Stimulated activated naive CD8-positive, alpha-beta T cell treated with anti-CD3 and anti-CD28 coated beads, Interleukin-15, Interleukin-2, amounts not matched to agents 100 ng/mL and 50 ng/mL, for 24 hours (primary cell): ENCODE measurements at regions not wholly inside any gene's neighbourhood (a gene's known extent, or its start where the extent isn't known, plus 50 kb on each side); places are given as distances from the start of the nearest gene placed in this dataset.
A peak's percentile ranks its signal among the peaks of the same experiment; 100 is the strongest.

ENCODE experiments used
- H3K27ac Mint-ChIP-seq: one replicate; pipeline ENCODE4 v1.8.0; 2021; ENCODE audit warnings: mild to moderate bottlenecking, mixed read lengths
- H3K27me3 Mint-ChIP-seq: one replicate; pipeline ENCODE4 v1.8.0; 2021; ENCODE audit warnings: mixed read lengths
- H3K36me3 Mint-ChIP-seq: one replicate; pipeline ENCODE4 v1.8.0; 2021; ENCODE audit warnings: low read depth, mixed read lengths
- H3K4me1 Mint-ChIP-seq: one replicate; pipeline ENCODE4 v1.8.0; 2021; ENCODE audit warnings: low read depth, mixed read lengths
- H3K4me3 Mint-ChIP-seq: one replicate; pipeline ENCODE4 v1.8.0; 2021; ENCODE audit warnings: mild to moderate bottlenecking, mixed read lengths
- H3K9me3 Mint-ChIP-seq: one replicate; pipeline ENCODE4 v1.8.0; 2021; ENCODE audit warnings: mixed read lengths

DNA sequence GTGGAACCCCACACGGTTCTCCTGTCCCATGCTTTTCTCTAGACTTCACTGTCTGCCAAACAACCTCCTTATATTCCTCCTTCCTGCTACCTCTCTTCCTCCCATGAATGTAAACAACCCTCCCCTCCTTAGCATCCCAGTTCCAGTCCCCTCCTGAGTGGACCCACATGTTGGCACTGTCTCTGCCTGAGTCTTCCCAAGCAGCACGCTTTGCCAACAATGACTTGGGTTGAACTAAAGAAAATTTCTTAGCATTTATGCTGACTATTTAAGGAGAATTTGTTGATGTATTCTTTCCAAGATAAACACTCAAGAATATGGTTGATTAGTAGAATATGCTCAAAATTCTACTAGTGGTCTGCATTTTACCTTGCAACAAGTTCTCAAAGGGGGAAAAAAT lies 338.0 kb downstream of the TNS1 start:
- Mint-ChIP-seq H3K4me3 (no peak overlapping the region), H3K27ac (no peak overlapping the region), H3K9me3 (no peaks in the 10 kb centered on the region), H3K36me3 (no peaks in the 10 kb centered on the region), H3K27me3 (peaks cover 14% of the 10 kb centered on the region), H3K4me1 (peaks cover 38% of the 10 kb centered on the region)

DNA sequence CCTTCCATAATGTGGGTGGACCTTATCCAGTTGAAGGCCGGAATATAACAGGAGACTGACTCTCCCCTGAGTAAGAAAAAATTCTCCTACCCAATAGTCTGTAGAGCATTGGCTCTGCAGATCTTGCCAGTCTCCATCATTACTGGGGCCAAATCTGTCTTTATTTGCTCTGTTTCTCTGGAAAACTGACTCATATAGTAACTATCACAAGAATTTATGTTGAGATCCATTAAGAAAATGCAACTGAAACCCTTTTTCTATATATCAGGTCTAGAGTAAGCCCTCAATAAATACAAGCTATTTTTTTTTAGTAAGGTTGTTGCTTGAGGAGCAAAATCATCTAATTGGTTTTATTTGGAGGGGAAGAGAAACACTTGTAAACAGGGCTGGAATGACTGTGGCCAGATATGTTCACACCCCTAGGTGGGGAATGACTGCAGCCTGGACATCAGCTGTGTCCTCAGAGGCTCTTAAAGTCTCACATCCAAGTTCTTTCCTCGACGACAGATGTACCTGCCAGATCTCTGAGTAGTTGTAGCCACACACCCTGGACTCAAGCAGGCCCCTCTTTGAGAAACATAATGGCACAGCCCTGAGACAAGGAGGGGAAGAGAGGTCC lies 339.7 kb downstream of the TNS1 start:
- Mint-ChIP-seq H3K27ac (no peak overlapping the region), H3K27me3 (peaks cover 19% of the 10 kb centered on the region), H3K4me3 (no peak overlapping the region), H3K9me3 (no peaks in the 10 kb centered on the region), H3K4me1 (peaks cover 42% of the 10 kb centered on the region), H3K36me3 (no peaks in the 10 kb centered on the region)

DNA sequence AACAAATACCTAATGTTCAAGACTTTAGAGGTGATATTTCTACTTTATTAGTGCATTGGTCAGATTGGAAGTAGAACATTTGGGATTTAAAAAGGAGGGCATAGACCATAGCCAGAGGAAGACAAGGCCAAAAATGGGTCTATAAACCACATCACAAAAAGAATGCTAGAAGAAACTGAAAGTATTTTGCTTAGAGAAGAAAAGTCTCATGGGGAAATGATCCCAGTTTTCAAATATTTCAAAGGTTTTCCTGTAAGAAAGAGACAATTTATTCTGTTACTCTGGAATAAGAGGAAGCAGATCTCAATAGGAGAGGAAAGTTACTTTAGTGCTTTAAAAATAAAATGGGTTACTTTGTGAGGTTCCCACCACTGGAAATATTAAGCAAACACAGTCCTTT lies 341.4 kb downstream of the TNS1 start:
- no peaks in the 10 kb centered on the region for H3K9me3 Mint-ChIP-seq
- H3K4me3 Mint-ChIP-seq, result no peak overlapping the region
- peaks cover 28% of the 10 kb centered on the region for H3K27me3 Mint-ChIP-seq
- no peaks in the 10 kb centered on the region for H3K36me3 Mint-ChIP-seq
- H3K27ac Mint-ChIP-seq, result no peak overlapping the region
- H3K4me1 Mint-ChIP-seq, result peaks cover 38% of the 10 kb centered on the region

DNA sequence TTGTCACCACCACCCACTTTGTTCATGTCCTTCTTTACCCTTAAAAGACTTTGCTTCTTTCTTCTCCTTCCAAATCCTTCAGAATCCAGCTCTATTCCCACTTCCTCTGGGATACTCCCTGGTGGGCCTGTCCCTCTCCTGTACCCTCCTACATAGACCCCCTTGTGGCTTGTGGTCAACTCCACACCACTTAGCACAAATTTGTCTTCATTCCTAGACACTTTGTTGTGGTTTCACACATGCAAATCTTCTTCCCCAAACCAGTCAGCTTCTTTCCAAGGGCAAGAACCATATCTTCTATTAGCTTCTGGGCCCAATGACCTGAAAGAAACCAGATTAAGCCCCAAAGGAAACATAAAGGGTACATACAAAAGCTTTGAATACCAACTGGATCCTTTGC lies 342.4 kb downstream of the TNS1 start:
- H3K9me3 Mint-ChIP-seq, result no peaks in the 10 kb centered on the region
- H3K4me3 Mint-ChIP-seq, result peak overlapping the region; percentile 50
- peaks cover 32% of the 10 kb centered on the region for H3K4me1 Mint-ChIP-seq
- no peaks in the 10 kb centered on the region for H3K36me3 Mint-ChIP-seq
- peak overlapping the region; percentile 74 for H3K27ac Mint-ChIP-seq
- H3K27me3 Mint-ChIP-seq, result peaks cover 32% of the 10 kb centered on the region

DNA sequence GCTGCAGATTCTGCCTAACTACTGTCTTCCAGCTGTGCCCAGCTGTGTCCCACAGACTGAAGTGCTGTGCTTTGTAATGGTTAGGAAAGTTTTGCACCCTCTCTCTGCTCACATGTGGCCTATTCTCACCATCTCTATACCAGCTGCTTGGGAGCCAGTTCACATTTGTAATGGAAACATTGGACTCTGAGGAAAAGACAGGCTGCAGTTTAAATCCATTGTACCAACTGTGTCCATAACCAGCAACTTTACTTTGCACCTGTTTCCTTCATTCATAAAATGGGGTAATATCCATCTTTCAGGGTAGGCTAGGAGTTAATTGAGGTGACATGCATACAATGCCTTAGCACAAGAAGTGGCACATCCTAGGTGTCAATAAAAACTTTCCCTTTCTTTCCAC lies 344.0 kb downstream of the TNS1 start:
- H3K27ac Mint-ChIP-seq, result no peak overlapping the region
- H3K36me3 Mint-ChIP-seq, result no peaks in the 10 kb centered on the region
- H3K4me1 Mint-ChIP-seq, result peaks cover 32% of the 10 kb centered on the region
- H3K9me3 Mint-ChIP-seq, result no peaks in the 10 kb centered on the region
- H3K27me3 Mint-ChIP-seq, result peaks cover 32% of the 10 kb centered on the region
- H3K4me3 Mint-ChIP-seq, result no peak overlapping the region

DNA sequence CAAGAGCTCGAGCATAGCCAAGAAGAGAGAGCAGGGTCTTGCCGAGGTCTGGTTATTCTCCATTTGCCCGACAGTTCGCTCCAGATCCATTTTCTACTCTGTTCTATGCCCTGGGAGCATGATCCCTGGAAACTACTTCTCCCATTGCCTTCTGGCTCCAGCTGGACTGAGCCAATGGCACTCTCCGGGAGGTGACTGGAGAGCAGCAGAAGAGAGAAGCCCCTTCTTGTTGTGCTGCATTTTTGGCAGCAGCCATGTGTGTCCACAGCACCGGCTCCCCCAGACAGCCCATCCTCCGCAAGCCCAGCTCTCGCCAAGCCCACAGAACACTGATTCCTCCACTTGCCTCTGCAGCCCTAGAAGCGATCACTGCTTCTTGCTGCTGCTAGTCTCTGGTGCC lies 345.5 kb downstream of the TNS1 start:
- Mint-ChIP-seq H3K36me3 (no peaks in the 10 kb centered on the region), H3K9me3 (no peaks in the 10 kb centered on the region), H3K27ac (no peak overlapping the region)

DNA sequence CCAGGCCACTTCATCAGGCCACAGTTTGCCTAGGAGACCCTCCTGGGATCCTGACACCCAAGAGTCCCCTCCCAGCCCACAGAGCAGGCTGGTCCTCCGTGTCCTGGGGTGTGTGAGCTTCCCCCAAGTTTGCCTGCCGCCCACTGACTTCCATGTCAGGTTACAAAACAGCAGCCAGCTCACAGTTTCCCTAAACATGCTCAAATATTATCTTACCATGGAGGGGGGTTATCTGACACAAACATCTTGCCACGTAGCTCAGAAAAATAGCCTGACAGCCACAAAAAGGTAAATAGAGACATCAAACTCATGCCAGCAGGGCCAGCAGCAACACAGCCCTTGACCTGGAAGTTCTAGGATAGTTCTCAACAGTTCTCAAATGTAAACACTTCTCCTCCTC lies 346.5 kb downstream of the TNS1 start:
- Mint-ChIP-seq H3K4me1 (peaks cover 23% of the 10 kb centered on the region), H3K36me3 (no peaks in the 10 kb centered on the region)

More for the DNA sequence above, 345.5 kb downstream of the TNS1 start:
- Mint-ChIP-seq H3K27me3 (peaks cover 33% of the 10 kb centered on the region), H3K4me3 (no peak overlapping the region), H3K4me1 (peaks cover 28% of the 10 kb centered on the region)

DNA sequence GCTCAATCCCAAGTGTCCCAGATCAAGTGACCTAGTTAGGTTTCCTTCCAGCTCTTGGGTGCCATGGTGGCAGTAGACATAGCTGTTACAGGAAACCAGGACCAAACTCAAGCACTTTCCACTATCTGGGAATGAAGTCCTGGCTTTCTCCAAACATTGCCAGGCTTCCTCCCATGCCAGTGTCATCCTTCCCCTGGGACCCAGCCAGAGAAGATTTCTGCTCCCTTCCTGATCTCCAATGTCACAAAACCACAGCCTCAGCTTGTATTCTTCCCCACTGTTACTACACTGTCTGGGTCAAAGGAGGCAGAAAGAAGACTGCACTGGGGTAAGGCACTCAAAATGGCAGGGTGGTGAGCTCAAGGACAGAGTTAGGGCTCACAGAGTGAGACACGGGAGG lies 347.1 kb downstream of the TNS1 start:
- Mint-ChIP-seq H3K4me1 (peaks cover 16% of the 10 kb centered on the region), H3K9me3 (no peaks in the 10 kb centered on the region), H3K4me3 (no peak overlapping the region), H3K27ac (no peak overlapping the region), H3K27me3 (peaks cover 35% of the 10 kb centered on the region), H3K36me3 (no peaks in the 10 kb centered on the region)

More for the DNA sequence above, 346.5 kb downstream of the TNS1 start:
- Mint-ChIP-seq H3K27ac (no peak overlapping the region), H3K4me3 (no peak overlapping the region), H3K9me3 (no peaks in the 10 kb centered on the region), H3K27me3 (peaks cover 35% of the 10 kb centered on the region)

DNA sequence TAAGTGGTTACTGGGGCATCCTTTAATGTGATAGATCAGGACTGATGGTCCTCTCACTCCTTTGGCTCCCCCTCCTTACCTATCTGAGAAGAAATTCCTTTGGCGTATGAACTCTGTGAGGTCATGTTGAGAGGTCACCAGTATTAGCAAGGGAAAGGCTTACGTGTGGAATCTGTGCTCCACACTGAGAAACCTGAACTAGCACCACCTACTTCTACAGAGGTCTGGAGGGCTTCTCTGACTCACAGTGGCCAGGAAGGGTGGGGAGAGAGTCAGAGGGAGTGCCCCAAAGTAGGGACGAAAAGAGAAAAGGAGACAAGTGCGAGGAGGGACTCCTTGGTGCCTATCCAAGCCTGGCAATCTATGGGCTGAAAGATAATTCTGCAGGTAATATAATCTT lies 348.6 kb downstream of the TNS1 start:
- H3K36me3 Mint-ChIP-seq, result no peaks in the 10 kb centered on the region
- H3K27me3 Mint-ChIP-seq, result peaks cover 28% of the 10 kb centered on the region
- H3K4me3 Mint-ChIP-seq, result no peak overlapping the region
- H3K27ac Mint-ChIP-seq, result no peak overlapping the region
- peaks cover 5% of the 10 kb centered on the region for H3K4me1 Mint-ChIP-seq
- no peaks in the 10 kb centered on the region for H3K9me3 Mint-ChIP-seq

DNA sequence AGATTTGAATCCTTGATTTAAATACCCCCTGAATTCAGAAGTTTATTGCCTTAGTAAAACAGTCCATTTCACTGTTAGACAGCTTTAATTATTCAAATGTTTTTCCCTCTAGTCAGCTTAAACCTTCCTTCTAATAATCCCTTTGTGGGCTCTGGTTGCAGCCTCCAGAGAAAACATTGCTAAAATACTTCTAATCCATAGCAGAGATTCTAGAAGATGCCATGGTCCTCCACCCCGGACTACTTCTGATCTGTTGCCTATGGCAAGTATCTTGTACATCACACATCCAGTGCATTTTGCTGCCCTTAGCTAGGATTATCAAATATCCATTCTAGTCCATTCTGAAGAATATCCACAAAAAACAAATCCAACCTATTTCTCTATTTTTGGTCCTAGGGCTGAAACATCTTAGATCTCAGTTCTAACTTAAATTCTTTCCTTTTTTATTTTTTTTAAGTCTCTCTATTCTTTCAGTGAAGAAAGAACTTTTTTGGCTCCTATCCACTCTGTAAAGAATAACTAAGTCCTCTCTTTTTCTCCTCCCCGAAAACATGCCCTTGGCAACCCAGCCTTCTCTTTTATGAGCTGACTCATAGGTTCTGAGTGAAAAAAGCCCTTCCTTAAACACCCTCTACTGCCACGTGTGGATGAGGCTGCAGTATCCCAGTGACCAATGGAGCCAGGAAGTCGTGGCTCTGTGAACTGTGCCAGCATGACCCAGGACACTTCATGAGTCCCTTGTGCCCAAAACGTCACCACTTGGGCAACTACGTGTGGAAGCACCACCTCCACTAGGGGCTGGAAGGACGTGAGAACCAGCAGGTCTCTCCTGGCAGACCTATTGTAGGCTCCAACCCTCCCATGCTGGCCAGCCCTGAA lies 349.8 kb downstream of the TNS1 start:
- Mint-ChIP-seq H3K4me3 (no peak overlapping the region), H3K27me3 (peaks cover 25% of the 10 kb centered on the region), H3K27ac (no peak overlapping the region), H3K4me1 (peaks cover 5% of the 10 kb centered on the region), H3K9me3 (no peaks in the 10 kb centered on the region), H3K36me3 (no peaks in the 10 kb centered on the region)

DNA sequence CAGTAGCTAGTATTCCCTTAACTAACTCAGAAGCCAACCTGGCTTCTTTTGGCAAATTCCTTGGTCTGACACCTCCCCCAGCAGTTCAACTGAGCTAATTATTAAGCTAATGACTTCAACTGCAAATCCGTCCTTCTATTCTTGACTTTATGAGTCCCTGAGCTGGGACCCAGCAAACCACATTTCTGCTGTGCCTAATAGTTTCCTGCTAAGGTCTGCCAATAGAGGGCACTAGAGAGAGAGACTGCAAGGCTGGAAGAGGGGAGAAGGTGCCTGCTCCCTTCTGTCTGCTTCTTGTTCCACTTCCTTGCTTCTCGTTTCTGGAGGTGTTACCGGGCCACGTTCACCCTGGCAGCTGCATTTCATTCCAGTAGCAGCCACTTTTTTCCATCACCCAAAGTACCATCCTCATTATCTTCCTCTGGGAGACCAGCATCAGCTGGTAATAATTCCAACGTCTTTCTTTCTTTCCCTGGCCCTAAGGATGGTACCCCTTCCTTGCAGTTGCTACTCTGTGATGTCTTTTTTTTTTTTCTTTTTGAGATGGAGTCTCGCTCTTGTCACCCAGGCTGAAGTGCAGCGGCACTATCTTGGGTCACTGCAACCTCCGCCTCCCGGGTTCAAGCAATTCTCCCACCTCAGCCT lies 352.0 kb downstream of the TNS1 start:
- Mint-ChIP-seq H3K4me3 (no peak overlapping the region), H3K9me3 (no peaks in the 10 kb centered on the region), H3K4me1 (no peaks in the 10 kb centered on the region), H3K27me3 (peaks cover 9% of the 10 kb centered on the region), H3K36me3 (no peaks in the 10 kb centered on the region), H3K27ac (no peak overlapping the region)

DNA sequence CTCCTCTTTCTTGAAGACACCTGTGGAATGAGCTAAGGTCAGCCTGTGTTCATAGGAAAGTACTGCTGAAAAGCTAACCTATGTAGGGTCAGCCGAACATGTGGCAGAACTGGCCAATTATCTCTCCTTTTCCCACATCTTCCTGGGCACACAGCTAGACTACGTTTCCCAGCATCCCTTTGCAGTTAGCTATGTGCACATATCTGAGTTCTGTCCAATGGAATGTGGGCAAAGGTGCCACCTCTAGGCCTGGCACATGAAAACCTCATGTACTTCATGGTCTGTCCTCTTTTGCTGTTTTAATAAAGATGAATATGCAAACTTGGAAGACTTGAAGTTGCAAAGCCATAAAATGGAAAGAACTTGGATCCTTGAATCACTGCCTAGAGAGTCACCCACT lies 352.6 kb downstream of the TNS1 start:
- no peaks in the 10 kb centered on the region for H3K36me3 Mint-ChIP-seq
- H3K27me3 Mint-ChIP-seq, result peaks cover 7% of the 10 kb centered on the region
- H3K9me3 Mint-ChIP-seq, result no peaks in the 10 kb centered on the region
- H3K4me3 Mint-ChIP-seq, result no peak overlapping the region
- no peaks in the 10 kb centered on the region for H3K4me1 Mint-ChIP-seq
- no peak overlapping the region for H3K27ac Mint-ChIP-seq

DNA sequence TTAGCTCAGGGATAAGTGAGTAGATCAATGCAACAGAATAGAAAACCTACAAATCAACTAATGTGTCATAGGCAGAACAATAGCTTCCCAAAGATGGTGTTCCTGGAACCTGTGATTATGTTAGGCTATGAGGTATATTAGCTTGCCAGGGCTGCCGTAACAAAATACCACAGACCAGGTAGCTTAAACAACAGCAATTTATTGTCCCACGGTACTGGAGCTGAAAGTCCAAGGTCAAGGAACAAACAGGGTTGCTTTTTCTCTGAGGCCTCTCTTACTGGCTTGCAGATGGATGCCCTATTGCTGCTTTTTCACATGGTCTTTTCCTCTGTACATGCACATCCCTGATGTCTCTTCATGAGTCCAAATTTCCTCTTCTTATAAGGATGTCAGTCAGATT lies 354.9 kb downstream of the TNS1 start:
- Mint-ChIP-seq H3K36me3 (no peaks in the 10 kb centered on the region), H3K9me3 (no peaks in the 10 kb centered on the region), H3K27ac (no peak overlapping the region), H3K27me3 (peaks cover 4% of the 10 kb centered on the region), H3K4me3 (no peak overlapping the region), H3K4me1 (no peaks in the 10 kb centered on the region)

DNA sequence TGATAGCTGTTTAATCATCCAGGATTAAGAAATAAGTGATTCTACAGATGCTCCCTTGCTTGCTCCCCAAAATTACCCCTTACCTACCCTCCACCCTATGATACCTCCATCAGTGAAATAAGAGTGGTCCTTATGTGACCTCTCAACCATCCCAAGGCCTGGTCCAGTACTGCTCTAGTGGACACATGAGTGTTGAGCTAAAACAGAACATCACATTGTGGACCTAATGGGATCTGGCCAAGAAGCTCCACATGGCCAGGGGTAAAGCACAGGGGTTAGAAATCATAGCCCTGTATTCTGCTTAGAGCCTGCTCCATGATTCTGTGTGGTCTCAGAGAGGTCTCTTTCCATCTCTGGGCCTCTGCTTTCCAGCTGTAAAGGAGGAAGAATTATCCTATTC lies 355.6 kb downstream of the TNS1 start:
- no peaks in the 10 kb centered on the region for H3K36me3 Mint-ChIP-seq
- peaks cover 2% of the 10 kb centered on the region for H3K27me3 Mint-ChIP-seq
- H3K27ac Mint-ChIP-seq, result no peak overlapping the region
- no peaks in the 10 kb centered on the region for H3K9me3 Mint-ChIP-seq
- H3K4me1 Mint-ChIP-seq, result no peaks in the 10 kb centered on the region
- no peak overlapping the region for H3K4me3 Mint-ChIP-seq

DNA sequence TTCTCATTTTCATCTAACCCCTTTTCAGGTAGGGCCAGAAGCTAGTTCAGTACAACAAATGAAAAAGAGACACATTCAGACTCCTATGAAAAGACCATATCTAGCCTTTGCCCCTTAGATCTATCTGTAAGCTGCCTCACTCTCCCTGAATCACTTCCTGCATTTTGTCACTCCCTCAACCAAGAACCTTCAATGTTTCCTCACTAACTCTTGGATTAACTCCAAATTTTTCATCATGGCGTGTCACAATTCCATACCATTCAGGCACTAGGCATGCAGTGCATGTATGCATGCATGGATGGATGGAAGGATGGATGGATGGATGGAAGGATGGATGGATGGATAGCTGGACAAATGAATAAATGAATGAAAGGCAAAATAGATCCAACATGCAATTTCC lies 356.9 kb downstream of the TNS1 start:
- Mint-ChIP-seq H3K27me3 (no peaks in the 10 kb centered on the region), H3K27ac (no peak overlapping the region), H3K4me1 (no peaks in the 10 kb centered on the region), H3K9me3 (no peaks in the 10 kb centered on the region), H3K36me3 (no peaks in the 10 kb centered on the region), H3K4me3 (no peak overlapping the region)
